ENCODE measurements at regions not wholly inside any gene's neighbourhood (a gene's known extent, or its start where the extent isn't known, plus 50 kb on each side); places are given as distances from the start of the nearest gene placed in this dataset.

DNA sequence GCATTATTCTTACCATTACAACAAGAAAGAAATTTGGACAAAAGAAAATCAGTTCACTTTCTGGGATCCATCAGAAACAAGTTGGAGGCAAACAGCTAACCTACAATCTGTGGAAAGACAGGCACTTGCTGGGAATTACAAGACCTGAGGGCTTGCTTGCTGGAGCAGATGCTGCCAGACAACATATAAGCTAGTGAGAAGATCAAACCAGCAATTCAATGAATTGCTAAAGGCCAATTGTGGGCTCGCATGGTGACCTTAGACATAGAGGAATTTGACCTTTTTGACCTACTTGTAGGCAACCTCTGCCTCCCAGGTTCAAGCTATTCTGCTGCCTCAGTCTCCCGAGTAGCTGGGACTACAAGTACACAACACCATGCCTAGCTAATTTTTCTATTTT, 921.2 kb upstream of the CNTNAP5 start:
- Histone ChIP-seq H3K23ac (ENCODE audit: low read depth, low read length, poor library complexity) (no peak overlapping the region), H3K4ac (ENCODE audit: low read length) (no peak overlapping the region), H3K36me3 (replicated peaks in 1 of 2; ENCODE audit: control insufficient read depth in 2 of 2, insufficient read depth in 2 of 2, low read length in 2 of 2) (no peaks in the 10 kb centered on the region), H3K79me1 (ENCODE audit: low read depth, low read length) (no peaks in the 10 kb centered on the region), H2BK5ac (ENCODE audit: low read length) (no peak overlapping the region), H3K9me3 (replicated peaks in 1 of 2; ENCODE audit: control insufficient read depth in 2 of 2, insufficient read depth in 1 of 2, low read depth in 1 of 2, low read length in 2 of 2) (no peaks in the 10 kb centered on the region), H3K4me1 (ENCODE audit: control insufficient read depth in 2 of 2, insufficient read depth in 1 of 2, low read depth in 1 of 2, low read length in 2 of 2) (peaks cover 0 to 4% of the 10 kb centered on the region in 2 donors), H2AK5ac (ENCODE audit: low read depth, low read length) (no peak overlapping the region), H2AFZ (ENCODE audit: low read length) (no peak overlapping the region), H3K9ac (ENCODE audit: low read depth, low read length, poor library complexity) (no peak overlapping the region), H3K4me2 (ENCODE audit: insufficient read depth, low read length, poor library complexity, severe bottlenecking) (no peak overlapping the region), H3K27me3 (ENCODE audit: control insufficient read depth in 3 of 3, insufficient read depth in 3 of 3, low read depth in 1 of 3, low read length in 3 of 3) (no peaks in the 10 kb centered on the region), H2BK120ac (ENCODE audit: low read depth, low read length) (no peak overlapping the region), H2BK12ac (ENCODE audit: low read length) (no peak overlapping the region), H3K4me3 (ENCODE audit: low read length in 2 of 2) (no peak overlapping the region), H2BK15ac (ENCODE audit: low read length) (no peak overlapping the region), H3K18ac (ENCODE audit: low read length) (no peak overlapping the region), H4K8ac (ENCODE audit: low read depth, low read length) (no peak overlapping the region), H3K27ac (replicated peaks; ENCODE audit: low read length) (no peak overlapping the region), H3K14ac (ENCODE audit: low read length) (no peak overlapping the region), H4K91ac (ENCODE audit: low read depth, low read length, poor library complexity) (no peak overlapping the region)
- no peak for DNase-seq (ENCODE audit: low spot score)
- WGBS, 2 donors (ENCODE audit: extremely low coverage in 2 of 2, insufficient read length in 2 of 2, insufficient replicate concordance in 1 of 2), result no CpG with 5 or more reads among the region's 2 CpGs

DNA sequence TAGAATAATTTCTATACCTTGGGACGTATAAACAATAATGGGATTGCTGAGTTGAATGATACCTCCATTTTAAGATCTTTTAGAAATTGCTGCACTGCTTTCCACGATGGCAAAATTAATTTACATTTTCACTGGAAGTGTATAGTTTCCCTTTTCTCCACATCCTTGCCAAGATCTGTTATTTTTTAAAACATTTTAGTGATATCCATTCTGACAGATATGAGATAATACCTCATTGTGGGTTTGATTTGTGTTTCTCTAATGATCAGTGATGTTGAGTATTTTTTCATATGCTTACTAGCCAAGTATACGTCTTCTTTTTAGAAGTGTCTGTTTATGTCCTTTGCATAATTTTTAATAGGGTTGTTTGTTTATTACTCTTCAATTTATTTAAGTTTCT, 908.5 kb upstream of the CNTNAP5 start:
- no peak overlapping the region for H3K14ac ChIP-seq (ENCODE audit: low read length)
- H4K91ac ChIP-seq (ENCODE audit: low read depth, low read length, poor library complexity), result no peak overlapping the region
- H3K79me1 ChIP-seq (ENCODE audit: low read depth, low read length), result no peaks in the 10 kb centered on the region
- H2BK12ac ChIP-seq (ENCODE audit: low read length), result no peak overlapping the region
- H3K36me3 ChIP-seq (replicated peaks in 1 of 2; ENCODE audit: control insufficient read depth in 2 of 2, insufficient read depth in 2 of 2, low read length in 2 of 2), result no peaks in the 10 kb centered on the region
- no peak overlapping the region for H4K8ac ChIP-seq (ENCODE audit: low read depth, low read length)
- H2BK15ac ChIP-seq (ENCODE audit: low read length), result no peak overlapping the region
- peaks cover 2 to 6% of the 10 kb centered on the region in 2 donors for H3K9me3 ChIP-seq (replicated peaks in 1 of 2; ENCODE audit: control insufficient read depth in 2 of 2, insufficient read depth in 1 of 2, low read depth in 1 of 2, low read length in 2 of 2)
- no peak overlapping the region for H3K4ac ChIP-seq (ENCODE audit: low read length)
- no peaks in the 10 kb centered on the region for H3K27me3 ChIP-seq (ENCODE audit: control insufficient read depth in 3 of 3, insufficient read depth in 3 of 3, low read depth in 1 of 3, low read length in 3 of 3)
- H2BK120ac ChIP-seq (ENCODE audit: low read depth, low read length), result no peak overlapping the region
- no peak overlapping the region for H3K18ac ChIP-seq (ENCODE audit: low read length)
- no peak overlapping the region for H3K4me3 ChIP-seq (ENCODE audit: low read length in 2 of 2)
- DNase-seq (ENCODE audit: low spot score), result no peak
- H3K4me2 ChIP-seq (ENCODE audit: insufficient read depth, low read length, poor library complexity, severe bottlenecking), result no peak overlapping the region
- no peak overlapping the region for H2AFZ ChIP-seq (ENCODE audit: low read length)
- H3K4me1 ChIP-seq (ENCODE audit: control insufficient read depth in 2 of 2, insufficient read depth in 1 of 2, low read depth in 1 of 2, low read length in 2 of 2), result no peaks in the 10 kb centered on the region
- H3K27ac ChIP-seq (replicated peaks; ENCODE audit: low read length), result no peak overlapping the region
- H3K23ac ChIP-seq (ENCODE audit: low read depth, low read length, poor library complexity), result no peak overlapping the region
- no peak overlapping the region for H2AK5ac ChIP-seq (ENCODE audit: low read depth, low read length)
- no peak overlapping the region for H2BK5ac ChIP-seq (ENCODE audit: low read length)
- H3K9ac ChIP-seq (ENCODE audit: low read depth, low read length, poor library complexity), result no peak overlapping the region
- WGBS, 2 donors (ENCODE audit: extremely low coverage in 2 of 2, insufficient read length in 2 of 2, insufficient replicate concordance in 1 of 2), result no CpG with 5 or more reads among the region's 3 CpGs

DNA sequence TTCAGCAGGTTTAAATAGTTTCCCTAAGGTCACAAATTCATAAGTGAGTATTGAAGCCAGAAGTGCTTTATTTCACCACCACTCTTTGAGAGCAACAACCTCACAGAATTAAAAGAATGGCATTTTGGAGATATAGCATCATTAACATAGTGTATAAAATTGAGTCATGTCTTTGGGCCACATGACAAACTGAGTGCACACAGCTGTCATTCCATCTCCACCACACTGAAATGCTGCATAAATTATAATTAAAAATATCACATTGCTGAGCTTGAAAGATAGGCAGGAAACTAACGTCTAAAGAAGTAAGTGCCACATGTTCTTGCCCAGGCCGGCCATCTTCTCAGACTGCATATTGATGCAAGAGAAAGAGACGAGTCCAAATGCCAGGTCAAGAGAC, 897.9 kb upstream of the CNTNAP5 start:
- Histone ChIP-seq H3K27ac (replicated peaks; ENCODE audit: low read length) (no peak overlapping the region), H3K4ac (ENCODE audit: low read length) (no peak overlapping the region), H2AK5ac (ENCODE audit: low read depth, low read length) (no peak overlapping the region), H2BK5ac (ENCODE audit: low read length) (no peak overlapping the region), H3K23ac (ENCODE audit: low read depth, low read length, poor library complexity) (no peak overlapping the region), H2BK120ac (ENCODE audit: low read depth, low read length) (no peak overlapping the region), H3K4me2 (ENCODE audit: insufficient read depth, low read length, poor library complexity, severe bottlenecking) (no peak overlapping the region), H3K79me1 (ENCODE audit: low read depth, low read length) (no peaks in the 10 kb centered on the region), H3K27me3 (ENCODE audit: control insufficient read depth in 3 of 3, insufficient read depth in 3 of 3, low read depth in 1 of 3, low read length in 3 of 3) (no peaks in the 10 kb centered on the region), H4K8ac (ENCODE audit: low read depth, low read length) (no peak overlapping the region), H3K18ac (ENCODE audit: low read length) (no peak overlapping the region), H3K4me1 (ENCODE audit: control insufficient read depth in 2 of 2, insufficient read depth in 1 of 2, low read depth in 1 of 2, low read length in 2 of 2) (no peaks in the 10 kb centered on the region), H4K91ac (ENCODE audit: low read depth, low read length, poor library complexity) (no peak overlapping the region), H2AFZ (ENCODE audit: low read length) (no peak overlapping the region), H3K9ac (ENCODE audit: low read depth, low read length, poor library complexity) (no peak overlapping the region), H2BK12ac (ENCODE audit: low read length) (no peak overlapping the region), H2BK15ac (ENCODE audit: low read length) (no peak overlapping the region), H3K14ac (ENCODE audit: low read length) (no peak overlapping the region), H3K36me3 (replicated peaks in 1 of 2; ENCODE audit: control insufficient read depth in 2 of 2, insufficient read depth in 2 of 2, low read length in 2 of 2) (no peaks in the 10 kb centered on the region), H3K9me3 (replicated peaks in 1 of 2; ENCODE audit: control insufficient read depth in 2 of 2, insufficient read depth in 1 of 2, low read depth in 1 of 2, low read length in 2 of 2) (no peaks in the 10 kb centered on the region), H3K4me3 (ENCODE audit: low read length in 2 of 2) (no peak overlapping the region)
- DNase-seq (ENCODE audit: low spot score), result no peak
- no CpG with 5 or more reads among the region's 3 CpGs for WGBS, 2 donors (ENCODE audit: extremely low coverage in 2 of 2, insufficient read length in 2 of 2, insufficient replicate concordance in 1 of 2)

DNA sequence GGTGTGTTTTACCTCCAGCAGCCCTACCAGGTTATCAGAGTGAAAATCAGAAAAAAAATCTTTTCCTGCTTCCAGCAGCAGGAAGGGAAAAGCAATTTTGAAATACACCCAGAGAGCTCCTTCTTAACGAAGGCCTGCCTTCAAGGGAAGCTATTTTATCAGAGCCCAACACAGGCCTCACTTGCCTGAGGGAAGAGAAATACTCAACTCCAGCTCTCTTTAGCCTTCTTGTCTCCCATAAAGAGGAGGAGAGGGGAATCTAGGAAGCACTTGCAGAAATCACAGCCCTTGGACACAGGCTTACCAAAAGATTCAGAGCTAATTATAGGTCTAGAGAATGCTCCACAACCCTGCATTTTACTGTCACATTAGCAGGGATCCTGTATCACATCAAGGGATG, 896.1 kb upstream of the CNTNAP5 start:
- H3K18ac ChIP-seq (ENCODE audit: low read length), result no peak overlapping the region
- no peaks in the 10 kb centered on the region for H3K79me1 ChIP-seq (ENCODE audit: low read depth, low read length)
- no peak overlapping the region for H3K4me2 ChIP-seq (ENCODE audit: insufficient read depth, low read length, poor library complexity, severe bottlenecking)
- H3K23ac ChIP-seq (ENCODE audit: low read depth, low read length, poor library complexity), result no peak overlapping the region
- no peak overlapping the region for H3K4ac ChIP-seq (ENCODE audit: low read length)
- no peak overlapping the region for H2BK12ac ChIP-seq (ENCODE audit: low read length)
- no peaks in the 10 kb centered on the region for H3K36me3 ChIP-seq (replicated peaks in 1 of 2; ENCODE audit: control insufficient read depth in 2 of 2, insufficient read depth in 2 of 2, low read length in 2 of 2)
- H2BK5ac ChIP-seq (ENCODE audit: low read length), result no peak overlapping the region
- H2BK15ac ChIP-seq (ENCODE audit: low read length), result no peak overlapping the region
- H2AFZ ChIP-seq (ENCODE audit: low read length), result peak overlapping the region; percentile 61
- H3K27me3 ChIP-seq (ENCODE audit: control insufficient read depth in 3 of 3, insufficient read depth in 3 of 3, low read depth in 1 of 3, low read length in 3 of 3), result no peaks in the 10 kb centered on the region
- no peak for DNase-seq (ENCODE audit: low spot score)
- H3K14ac ChIP-seq (ENCODE audit: low read length), result no peak overlapping the region
- H3K27ac ChIP-seq (replicated peaks; ENCODE audit: low read length), result no peak overlapping the region
- H3K9ac ChIP-seq (ENCODE audit: low read depth, low read length, poor library complexity), result no peak overlapping the region
- no peak overlapping the region for H4K8ac ChIP-seq (ENCODE audit: low read depth, low read length)
- no CpG with 5 or more reads among the region's 1 CpG for WGBS, 2 donors (ENCODE audit: extremely low coverage in 2 of 2, insufficient read length in 2 of 2, insufficient replicate concordance in 1 of 2)
- no peak overlapping the region for H4K91ac ChIP-seq (ENCODE audit: low read depth, low read length, poor library complexity)
- no peak overlapping the region for H3K4me3 ChIP-seq (ENCODE audit: low read length in 2 of 2)
- no peak overlapping the region for H2AK5ac ChIP-seq (ENCODE audit: low read depth, low read length)
- H2BK120ac ChIP-seq (ENCODE audit: low read depth, low read length), result no peak overlapping the region
- H3K9me3 ChIP-seq (replicated peaks in 1 of 2; ENCODE audit: control insufficient read depth in 2 of 2, insufficient read depth in 1 of 2, low read depth in 1 of 2, low read length in 2 of 2), result no peaks in the 10 kb centered on the region
- no peaks in the 10 kb centered on the region for H3K4me1 ChIP-seq (ENCODE audit: control insufficient read depth in 2 of 2, insufficient read depth in 1 of 2, low read depth in 1 of 2, low read length in 2 of 2)

Data from neuronal stem cell (in vitro differentiated cells).